ENCODE measurements at regions not wholly inside any gene's neighbourhood (a gene's known extent, or its start where the extent isn't known, plus 50 kb on each side); places are given as distances from the start of the nearest gene placed in this dataset.

GRCh38 chr4:153934688-153935017 is 145.8 kb upstream of the SFRP2 start:
- no peak for TF ChIP-seq CTCF (IDR thresholded peaks at IDR 0.05; ENCODE audit: insufficient read depth, low read length, poor library complexity, severe bottlenecking)
- no peaks in the 10 kb centered on the region for H3K36me3 ChIP-seq (ENCODE audit: control insufficient read depth, insufficient read depth, low read length)
- H3K4me3 ChIP-seq (ENCODE audit: low read depth, low read length): no peak overlapping the region
- no peak for DNase-seq (ENCODE audit: low read depth)
- no peaks in the 10 kb centered on the region for H3K27me3 ChIP-seq (ENCODE audit: control insufficient read depth, insufficient read depth, low read length)

GRCh38 chr4:153933915-153934687 is 145.2 kb upstream of the SFRP2 start:
- no peak for DNase-seq (ENCODE audit: low read depth)
- Histone ChIP-seq H3K27me3 (ENCODE audit: control insufficient read depth, insufficient read depth, low read length) (no peaks in the 10 kb centered on the region), H3K36me3 (ENCODE audit: control insufficient read depth, insufficient read depth, low read length) (no peaks in the 10 kb centered on the region), H3K4me3 (ENCODE audit: low read depth, low read length) (no peak overlapping the region)
- TF ChIP-seq CTCF (IDR thresholded peaks at IDR 0.05; ENCODE audit: insufficient read depth, low read length, poor library complexity, severe bottlenecking): no peak

GRCh38 chr4:153931804-153932203 is 142.9 kb upstream of the SFRP2 start:
- Histone ChIP-seq H3K4me3 (ENCODE audit: low read depth, low read length) (no peak overlapping the region), H3K27me3 (ENCODE audit: control insufficient read depth, insufficient read depth, low read length) (no peaks in the 10 kb centered on the region), H3K36me3 (ENCODE audit: control insufficient read depth, insufficient read depth, low read length) (no peaks in the 10 kb centered on the region)
- no peak for TF ChIP-seq CTCF (IDR thresholded peaks at IDR 0.05; ENCODE audit: insufficient read depth, low read length, poor library complexity, severe bottlenecking)
- peak; percentile 41 for DNase-seq (ENCODE audit: low read depth)

- H3K27me3 ChIP-seq (ENCODE audit: control insufficient read depth, insufficient read depth, low read length): no peaks in the 10 kb centered on the region
Measured at GRCh38 chr4:153929675-153930074, 140.8 kb upstream of the SFRP2 start.

GRCh38 chr4:153927451-153927850 is 138.6 kb upstream of the SFRP2 start:
- no peak for DNase-seq (ENCODE audit: low read depth)
- H3K4me3 ChIP-seq (ENCODE audit: low read depth, low read length): no peak overlapping the region
- no peaks in the 10 kb centered on the region for H3K36me3 ChIP-seq (ENCODE audit: control insufficient read depth, insufficient read depth, low read length)
- H3K27me3 ChIP-seq (ENCODE audit: control insufficient read depth, insufficient read depth, low read length): no peaks in the 10 kb centered on the region
- TF ChIP-seq CTCF (IDR thresholded peaks at IDR 0.05; ENCODE audit: insufficient read depth, low read length, poor library complexity, severe bottlenecking): no peak

More at GRCh38 chr4:153929675-153930074, 140.8 kb upstream of the SFRP2 start:
- Histone ChIP-seq H3K36me3 (ENCODE audit: control insufficient read depth, insufficient read depth, low read length) (no peaks in the 10 kb centered on the region), H3K4me3 (ENCODE audit: low read depth, low read length) (no peak overlapping the region)
- no peak for DNase-seq (ENCODE audit: low read depth)
- TF ChIP-seq CTCF (IDR thresholded peaks at IDR 0.05; ENCODE audit: insufficient read depth, low read length, poor library complexity, severe bottlenecking): no peak

- Histone ChIP-seq H3K27me3 (ENCODE audit: control insufficient read depth, insufficient read depth, low read length) (no peaks in the 10 kb centered on the region), H3K36me3 (ENCODE audit: control insufficient read depth, insufficient read depth, low read length) (no peaks in the 10 kb centered on the region)
- DNase-seq (ENCODE audit: low read depth): no peak
Measured at GRCh38 chr4:153922148-153922547, 133.3 kb upstream of the SFRP2 start.

More at GRCh38 chr4:153922148-153922547, 133.3 kb upstream of the SFRP2 start:
- H3K4me3 ChIP-seq (ENCODE audit: low read depth, low read length): no peak overlapping the region
- TF ChIP-seq CTCF (IDR thresholded peaks at IDR 0.05; ENCODE audit: insufficient read depth, low read length, poor library complexity, severe bottlenecking): no peak

Data from kidney epithelial cell (primary cell).